Neural cell (in vitro differentiated cells): ENCODE measurements at regions not wholly inside any gene's neighbourhood (a gene's known extent, or its start where the extent isn't known, plus 50 kb on each side); places are given as distances from the start of the nearest gene placed in this dataset.

Source experiments
- H2AFZ ChIP-seq: fragments of 200-600, 300-800 bp; sonication (generic), shearing (Covaris generic); 2 replicates; pipeline ENCODE4 v1.6.0; 2014; ENCODE audit warnings: low read depth, mild to moderate bottlenecking, antibody characterized with exemption, low read length, moderate library complexity
- H3F3A ChIP-seq: fragments of 200-600 bp; shearing (Covaris generic); 2 replicates; pipeline ENCODE4 v1.6.1; 2016; ENCODE audit warnings: mild to moderate bottlenecking, moderate library complexity, mixed read lengths, antibody characterized with exemption, low read length; ENCODE audit not compliant: insufficient read depth, poor library complexity, severe bottlenecking
- H3K27ac ChIP-seq: fragments of 200-600, 300-800 bp; sonication (generic), shearing (Covaris generic); 2 replicates; pipeline ENCODE4 v1.5.1; 2014; ENCODE audit warnings: mild to moderate bottlenecking, low read length, moderate library complexity
- H3K27me3 ChIP-seq: fragments of 300-800, 200-600 bp; sonication (generic), shearing (Covaris generic); 2 replicates; pipeline ENCODE4 v1.6.0; 2014; ENCODE audit warnings: mild to moderate bottlenecking, low read depth, low read length, moderate library complexity; ENCODE audit not compliant: insufficient read depth
- H3K36me3 ChIP-seq: fragments of 300-800, 200-600 bp; sonication (generic), shearing (Covaris generic); 2 replicates; pipeline ENCODE4 v1.5.1; 2014; ENCODE audit warnings: mild to moderate bottlenecking, antibody characterized with exemption, low read length, moderate library complexity; ENCODE audit not compliant: insufficient read depth
- H3K4me2 ChIP-seq: fragments of 300-800, 200-600 bp; sonication (generic), shearing (Covaris generic); 2 replicates; pipeline ENCODE4 v1.6.0; 2014; ENCODE audit warnings: mild to moderate bottlenecking, low read length
- H3K4me3 ChIP-seq: fragments of 300-800, 200-600 bp; sonication (generic), shearing (Covaris generic); 2 replicates; pipeline ENCODE4 v1.5.1; 2014; ENCODE audit warnings: mild to moderate bottlenecking, low read length, moderate library complexity
- H3K79me2 ChIP-seq: fragments of 200-600 bp; shearing (Covaris generic); replicated peaks from 2 replicates; pipeline ENCODE4 v1.6.0; 2014; ENCODE audit warnings: mild to moderate bottlenecking, low read length, moderate library complexity; ENCODE audit not compliant: insufficient read depth
- H3K9ac ChIP-seq: fragments of 300-800, 200-600 bp; sonication (generic), shearing (Covaris generic); 2 replicates; pipeline ENCODE4 v1.6.1; 2016; ENCODE audit warnings: mild to moderate bottlenecking, low read length, mixed read lengths
- H3K9me2 ChIP-seq: fragments of 200-600 bp; shearing (Covaris generic); 2 replicates; pipeline ENCODE4 v1.6.1; 2016; ENCODE audit warnings: mild to moderate bottlenecking, low read length, mixed read lengths; ENCODE audit not compliant: insufficient read depth
- H3K9me3 ChIP-seq: fragments of 200-600, 300-800 bp; sonication (generic), shearing (Covaris generic); 2 replicates; pipeline ENCODE4 v1.6.1; 2016; ENCODE audit warnings: mild to moderate bottlenecking, mixed run types, low read length, moderate library complexity, mixed read lengths
- H4K20me1 ChIP-seq: fragments of 200-600 bp; shearing (Covaris generic); 2 replicates; pipeline ENCODE4 v1.6.1; 2016; ENCODE audit warnings: mild to moderate bottlenecking, mixed run types; ENCODE audit not compliant: insufficient read depth
- EP300 ChIP-seq: fragments of 450-650 bp; conservative IDR thresholded peaks from 2 replicates; pipeline ENCODE4 v1.6.1; 2014; ENCODE audit warnings: antibody characterized with exemption, mild to moderate bottlenecking, moderate library complexity; ENCODE audit not compliant: poor library complexity, severe bottlenecking
- EZH2 ChIP-seq: fragments of 200-600, 300-800 bp; shearing (Covaris generic), sonication (generic); IDR thresholded peaks from 2 replicates; pipeline ENCODE4 v1.6.1; 2014; ENCODE audit warnings: antibody characterized with exemption, low read length, borderline replicate concordance, mild to moderate bottlenecking; ENCODE audit not compliant: insufficient read depth, poor library complexity, severe bottlenecking
- MXI1 ChIP-seq: fragments of 450-650 bp; conservative IDR thresholded peaks from 2 replicates; pipeline ENCODE4 v1.6.1; 2014; ENCODE audit warnings: antibody characterized with exemption, mild to moderate bottlenecking; ENCODE audit not compliant: poor library complexity, severe bottlenecking
- POLR2AphosphoS5 ChIP-seq: IDR thresholded peaks from 2 replicates; pipeline ENCODE4 v1.6.1; 2012
- RAD21 ChIP-seq: fragments of 450-650 bp; conservative IDR thresholded peaks from 2 replicates; pipeline ENCODE4 v1.6.1; 2014; ENCODE audit warnings: antibody characterized with exemption, mild to moderate bottlenecking, moderate library complexity
- SMC3 ChIP-seq: fragments of 450-650 bp; conservative IDR thresholded peaks from 2 replicates; pipeline ENCODE4 v1.6.1; 2014; ENCODE audit warnings: antibody characterized with exemption, mild to moderate bottlenecking, moderate library complexity; ENCODE audit not compliant: poor library complexity
- TAF1 ChIP-seq: IDR thresholded peaks from 2 replicates; pipeline ENCODE4 v1.6.1; 2012; ENCODE audit warnings: low read depth
- TF ChIP-seq, protein P1 (sequence below): IDR thresholded peaks from 2 replicates; pipeline ENCODE4 v1.6.1; 2012; ENCODE audit warnings: borderline replicate concordance
- TF ChIP-seq, protein P2 (sequence below): fragments of 450-650 bp; IDR thresholded peaks from 2 replicates; pipeline ENCODE4 v1.5.1; 2014; ENCODE audit warnings: antibody characterized with exemption, mild to moderate bottlenecking, moderate library complexity; ENCODE audit not compliant: poor library complexity, severe bottlenecking

DNA sequence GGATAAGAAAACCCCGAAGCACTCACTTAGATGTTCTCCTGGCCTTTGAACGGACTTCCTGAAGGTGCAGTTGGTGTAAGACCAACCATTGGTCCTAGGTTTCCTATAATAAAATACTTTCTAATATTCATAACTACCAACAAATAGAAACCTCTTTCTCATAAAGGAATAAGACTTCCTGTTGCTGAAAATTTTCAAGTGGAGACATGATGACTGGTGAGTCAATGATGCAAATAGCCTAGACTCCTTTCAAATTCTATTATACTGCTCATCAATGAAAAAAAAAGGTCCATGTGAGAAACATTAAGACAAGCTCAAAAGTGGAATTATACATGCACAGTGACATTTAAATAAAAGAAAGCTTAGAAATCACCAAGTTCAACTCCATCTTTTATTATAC, 862.8 kb downstream of the FAM181B start:
- Histone ChIP-seq H3K4me3 (no peak overlapping the region), H3F3A (no peaks in the 10 kb centered on the region), H3K9ac (no peak overlapping the region), H3K36me3 (no peaks in the 10 kb centered on the region), H3K27me3 (no peaks in the 10 kb centered on the region), H2AFZ (no peak overlapping the region), H3K9me2 (no peaks in the 10 kb centered on the region), H3K9me3 (no peaks in the 10 kb centered on the region), H3K27ac (no peak overlapping the region), H4K20me1 (no peaks in the 10 kb centered on the region), H3K79me2 (no peaks in the 10 kb centered on the region), H3K4me2 (no peak overlapping the region)
- TF ChIP-seq, protein P1, sequence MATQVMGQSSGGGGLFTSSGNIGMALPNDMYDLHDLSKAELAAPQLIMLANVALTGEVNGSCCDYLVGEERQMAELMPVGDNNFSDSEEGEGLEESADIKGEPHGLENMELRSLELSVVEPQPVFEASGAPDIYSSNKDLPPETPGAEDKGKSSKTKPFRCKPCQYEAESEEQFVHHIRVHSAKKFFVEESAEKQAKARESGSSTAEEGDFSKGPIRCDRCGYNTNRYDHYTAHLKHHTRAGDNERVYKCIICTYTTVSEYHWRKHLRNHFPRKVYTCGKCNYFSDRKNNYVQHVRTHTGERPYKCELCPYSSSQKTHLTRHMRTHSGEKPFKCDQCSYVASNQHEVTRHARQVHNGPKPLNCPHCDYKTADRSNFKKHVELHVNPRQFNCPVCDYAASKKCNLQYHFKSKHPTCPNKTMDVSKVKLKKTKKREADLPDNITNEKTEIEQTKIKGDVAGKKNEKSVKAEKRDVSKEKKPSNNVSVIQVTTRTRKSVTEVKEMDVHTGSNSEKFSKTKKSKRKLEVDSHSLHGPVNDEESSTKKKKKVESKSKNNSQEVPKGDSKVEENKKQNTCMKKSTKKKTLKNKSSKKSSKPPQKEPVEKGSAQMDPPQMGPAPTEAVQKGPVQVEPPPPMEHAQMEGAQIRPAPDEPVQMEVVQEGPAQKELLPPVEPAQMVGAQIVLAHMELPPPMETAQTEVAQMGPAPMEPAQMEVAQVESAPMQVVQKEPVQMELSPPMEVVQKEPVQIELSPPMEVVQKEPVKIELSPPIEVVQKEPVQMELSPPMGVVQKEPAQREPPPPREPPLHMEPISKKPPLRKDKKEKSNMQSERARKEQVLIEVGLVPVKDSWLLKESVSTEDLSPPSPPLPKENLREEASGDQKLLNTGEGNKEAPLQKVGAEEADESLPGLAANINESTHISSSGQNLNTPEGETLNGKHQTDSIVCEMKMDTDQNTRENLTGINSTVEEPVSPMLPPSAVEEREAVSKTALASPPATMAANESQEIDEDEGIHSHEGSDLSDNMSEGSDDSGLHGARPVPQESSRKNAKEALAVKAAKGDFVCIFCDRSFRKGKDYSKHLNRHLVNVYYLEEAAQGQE: no peak
- no peak for TF ChIP-seq TAF1
- no peak for TF ChIP-seq EP300
- TF ChIP-seq, protein P2, sequence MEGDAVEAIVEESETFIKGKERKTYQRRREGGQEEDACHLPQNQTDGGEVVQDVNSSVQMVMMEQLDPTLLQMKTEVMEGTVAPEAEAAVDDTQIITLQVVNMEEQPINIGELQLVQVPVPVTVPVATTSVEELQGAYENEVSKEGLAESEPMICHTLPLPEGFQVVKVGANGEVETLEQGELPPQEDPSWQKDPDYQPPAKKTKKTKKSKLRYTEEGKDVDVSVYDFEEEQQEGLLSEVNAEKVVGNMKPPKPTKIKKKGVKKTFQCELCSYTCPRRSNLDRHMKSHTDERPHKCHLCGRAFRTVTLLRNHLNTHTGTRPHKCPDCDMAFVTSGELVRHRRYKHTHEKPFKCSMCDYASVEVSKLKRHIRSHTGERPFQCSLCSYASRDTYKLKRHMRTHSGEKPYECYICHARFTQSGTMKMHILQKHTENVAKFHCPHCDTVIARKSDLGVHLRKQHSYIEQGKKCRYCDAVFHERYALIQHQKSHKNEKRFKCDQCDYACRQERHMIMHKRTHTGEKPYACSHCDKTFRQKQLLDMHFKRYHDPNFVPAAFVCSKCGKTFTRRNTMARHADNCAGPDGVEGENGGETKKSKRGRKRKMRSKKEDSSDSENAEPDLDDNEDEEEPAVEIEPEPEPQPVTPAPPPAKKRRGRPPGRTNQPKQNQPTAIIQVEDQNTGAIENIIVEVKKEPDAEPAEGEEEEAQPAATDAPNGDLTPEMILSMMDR: no peak
- no peak for TF ChIP-seq MXI1
- no peak for TF ChIP-seq RAD21
- no peak for TF ChIP-seq EZH2
- TF ChIP-seq SMC3: no peak
- TF ChIP-seq POLR2AphosphoS5: no peak

DNA sequence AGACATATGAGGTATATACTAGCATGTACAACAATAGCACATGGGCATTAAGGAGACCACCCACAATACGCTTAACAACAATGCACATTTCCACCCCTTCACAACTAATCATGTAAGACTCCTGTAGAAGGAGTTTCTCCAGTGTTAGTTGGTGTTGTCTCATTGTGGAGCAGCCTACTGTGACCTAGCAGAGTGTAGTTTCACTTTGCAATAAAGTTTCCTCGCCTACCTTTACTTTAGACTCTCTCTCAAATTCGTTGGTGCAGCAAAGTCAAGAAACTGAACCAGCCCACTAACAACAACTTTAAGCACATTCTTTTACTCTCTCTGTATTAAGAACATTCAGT, 863.6 kb downstream of the FAM181B start:
- Histone ChIP-seq H3K4me3 (no peak overlapping the region), H3K4me2 (no peak overlapping the region), H3F3A (no peaks in the 10 kb centered on the region), H3K27ac (no peak overlapping the region), H4K20me1 (no peaks in the 10 kb centered on the region), H3K9me2 (no peaks in the 10 kb centered on the region), H2AFZ (no peak overlapping the region), H3K36me3 (no peaks in the 10 kb centered on the region), H3K9me3 (no peaks in the 10 kb centered on the region), H3K27me3 (no peaks in the 10 kb centered on the region), H3K9ac (no peak overlapping the region), H3K79me2 (no peaks in the 10 kb centered on the region)
- TF ChIP-seq POLR2AphosphoS5 (no peak), RAD21 (no peak), SMC3 (no peak), EZH2 (no peak), MXI1 (no peak), EP300 (no peak), TAF1 (no peak)
- TF ChIP-seq, protein P2: no peak
- TF ChIP-seq, protein P1: no peak
